ENCODE measurements at regions not wholly inside any gene's neighbourhood (a gene's known extent, or its start where the extent isn't known, plus 50 kb on each side); places are given as distances from the start of the nearest gene placed in this dataset.

- Mint-ChIP-seq H3K9me3 (ENCODE audit: low read depth) (no peaks in the 10 kb centered on the region), H3K36me3 (no peaks in the 10 kb centered on the region)
Measured at GRCh38 chr1:55735106-55735505, 519.9 kb upstream of the USP24 start.

DNA sequence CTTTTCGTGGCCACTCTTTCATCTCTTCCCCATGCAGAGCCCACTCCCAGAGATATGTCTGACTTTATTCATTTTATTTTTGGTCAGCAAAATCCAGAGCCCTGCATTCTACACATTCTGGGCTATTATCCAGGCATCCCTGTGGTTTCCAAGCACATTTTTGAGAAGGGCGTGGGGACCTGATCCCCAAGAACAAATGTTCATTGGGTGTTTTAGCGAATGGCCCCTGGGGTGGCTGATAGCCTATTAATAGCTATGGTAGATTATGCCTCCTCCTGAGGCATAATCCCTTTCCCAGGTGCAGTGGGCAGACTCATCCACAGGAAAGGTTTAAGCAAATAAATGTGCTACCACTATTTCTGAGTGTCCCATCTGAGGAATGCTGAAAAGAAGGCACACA, 511.8 kb upstream of the USP24 start:
- Mint-ChIP-seq H3K27me3 (no peaks in the 10 kb centered on the region), H3K9me3 (ENCODE audit: low read depth) (no peaks in the 10 kb centered on the region), H3K36me3 (no peaks in the 10 kb centered on the region), H3K27ac (no peak overlapping the region), H3K4me1 (no peaks in the 10 kb centered on the region), H3K4me3 (no peak overlapping the region)
- ATAC-seq, result no peak
- CTCF ChIA-PET, result no interaction called here
- DNase-seq, result no peak

More at GRCh38 chr1:55735106-55735505, 519.9 kb upstream of the USP24 start:
- no peaks in the 10 kb centered on the region for H3K27me3 Mint-ChIP-seq
- H3K27ac Mint-ChIP-seq, result no peak overlapping the region
- no peak overlapping the region for H3K4me3 Mint-ChIP-seq
- DNase-seq (no peak), ATAC-seq (no peak)
- no peaks in the 10 kb centered on the region for H3K4me1 Mint-ChIP-seq
- CTCF ChIA-PET, result no interaction called here

DNA sequence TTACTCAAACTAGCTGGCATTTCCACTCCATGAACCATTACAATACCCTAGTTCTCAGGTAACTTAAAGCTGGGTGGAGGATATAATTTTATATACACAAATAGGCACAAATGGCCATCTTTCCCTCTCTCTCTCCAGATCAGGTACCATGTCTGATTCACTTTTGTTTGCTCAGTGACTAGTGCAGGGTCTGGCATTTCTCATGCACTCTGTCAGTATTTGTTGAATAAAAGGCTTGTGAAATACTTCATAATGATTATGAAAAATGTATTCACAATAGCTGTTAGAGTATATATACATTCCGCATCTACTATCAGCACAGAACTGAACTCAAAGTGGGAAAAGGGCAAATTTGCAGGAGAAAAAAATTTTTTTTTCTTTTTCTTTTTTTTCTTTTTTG, 510.2 kb upstream of the USP24 start:
- no peak overlapping the region for H3K27ac Mint-ChIP-seq
- H3K27me3 Mint-ChIP-seq, result no peaks in the 10 kb centered on the region
- H3K4me3 Mint-ChIP-seq, result no peak overlapping the region
- DNase-seq, result no peak
- CTCF ChIA-PET, result no interaction called here
- H3K36me3 Mint-ChIP-seq, result no peaks in the 10 kb centered on the region
- no peaks in the 10 kb centered on the region for H3K9me3 Mint-ChIP-seq (ENCODE audit: low read depth)
- no peak for ATAC-seq
- H3K4me1 Mint-ChIP-seq, result no peaks in the 10 kb centered on the region

- Mint-ChIP-seq H3K27me3 (no peaks in the 10 kb centered on the region), H3K9me3 (ENCODE audit: low read depth) (no peaks in the 10 kb centered on the region), H3K27ac (no peak overlapping the region), H3K36me3 (no peaks in the 10 kb centered on the region), H3K4me1 (no peaks in the 10 kb centered on the region), H3K4me3 (no peak overlapping the region)
- no peak for DNase-seq
- ATAC-seq, result no peak
- CTCF ChIA-PET, result no interaction called here
Measured at GRCh38 chr1:55724551-55725325, 509.6 kb upstream of the USP24 start.

GRCh38 chr1:55723001-55723400, 507.8 kb upstream of the USP24 start:
- H3K36me3 Mint-ChIP-seq, result no peaks in the 10 kb centered on the region
- H3K9me3 Mint-ChIP-seq (ENCODE audit: low read depth), result no peaks in the 10 kb centered on the region
- ATAC-seq (no peak), DNase-seq (no peak)
- no peak overlapping the region for H3K27ac Mint-ChIP-seq
- CTCF ChIA-PET, result no interaction called here
- no peaks in the 10 kb centered on the region for H3K4me1 Mint-ChIP-seq
- no peak overlapping the region for H3K4me3 Mint-ChIP-seq
- no peaks in the 10 kb centered on the region for H3K27me3 Mint-ChIP-seq

DNA sequence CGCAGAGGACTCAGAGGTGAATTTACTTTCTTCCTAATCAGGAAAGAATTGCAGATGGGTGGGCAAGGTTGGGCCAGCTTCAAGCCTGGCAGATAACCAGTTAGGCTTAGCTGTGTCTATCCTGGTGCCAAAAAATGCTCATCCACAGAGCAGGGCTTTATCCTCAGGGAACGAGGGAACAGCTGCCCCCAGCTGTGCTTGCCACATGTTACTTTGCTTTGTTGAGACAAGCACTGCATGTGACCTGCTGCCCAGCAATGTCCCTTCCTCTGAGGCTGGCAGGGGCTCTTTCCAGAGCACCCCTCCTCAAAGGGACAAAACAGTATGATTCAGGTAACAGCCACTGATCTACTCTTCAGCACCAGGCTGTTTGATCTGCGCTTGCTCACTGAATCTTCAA, 505.1 kb upstream of the USP24 start:
- Mint-ChIP-seq H3K36me3 (no peaks in the 10 kb centered on the region), H3K27me3 (no peaks in the 10 kb centered on the region), H3K9me3 (ENCODE audit: low read depth) (no peaks in the 10 kb centered on the region), H3K27ac (no peak overlapping the region), H3K4me3 (no peak overlapping the region), H3K4me1 (no peaks in the 10 kb centered on the region)
- DNase-seq (no peak), ATAC-seq (no peak)
- CTCF ChIA-PET, result no interaction called here

DNA sequence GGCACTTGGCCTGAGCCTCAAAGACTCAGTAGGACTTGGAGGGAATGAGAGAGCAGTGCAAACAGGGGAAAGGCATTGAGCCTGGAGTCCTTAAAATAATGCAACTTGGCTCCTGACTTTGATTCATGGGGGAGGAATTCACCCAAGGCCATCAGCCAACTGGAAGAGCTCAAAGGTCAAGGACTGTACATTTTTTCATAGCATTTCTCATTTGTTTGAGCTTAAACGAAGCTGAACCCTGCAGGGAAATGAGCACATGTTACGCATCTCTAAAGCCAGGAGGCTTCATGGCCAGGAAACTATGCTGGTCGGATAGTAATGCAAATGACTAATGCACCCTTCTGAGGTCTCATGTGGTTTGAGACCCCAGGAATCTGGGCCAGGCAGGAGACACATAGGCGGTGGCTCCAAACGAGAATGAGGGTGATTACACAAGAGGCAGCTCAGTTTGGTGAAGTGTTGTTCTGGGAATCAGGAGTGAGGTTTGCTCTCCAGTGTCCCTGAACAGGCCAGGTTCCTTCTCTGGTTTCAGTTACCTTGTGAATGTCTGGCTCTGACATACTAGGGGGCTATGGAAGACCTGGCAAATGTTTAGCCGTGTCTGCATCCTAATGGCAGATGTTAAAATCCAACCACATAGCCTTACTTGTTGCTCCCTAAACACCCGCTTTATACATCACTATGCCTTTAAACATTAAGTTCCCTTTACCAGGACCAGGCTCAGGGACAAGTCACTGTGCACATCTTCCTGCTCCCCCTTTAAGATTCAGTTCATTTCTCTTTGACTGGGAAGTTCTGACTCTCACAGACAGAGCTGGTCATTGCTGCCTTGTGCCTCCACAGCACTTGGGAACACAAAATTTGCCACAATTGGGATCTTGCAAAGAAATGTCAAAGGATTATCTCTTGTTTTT, 503.9 kb upstream of the USP24 start:
- CTCF ChIA-PET, result no interaction called here
- no peaks in the 10 kb centered on the region for H3K36me3 Mint-ChIP-seq
- no peaks in the 10 kb centered on the region for H3K9me3 Mint-ChIP-seq (ENCODE audit: low read depth)
- H3K4me3 Mint-ChIP-seq, result no peak overlapping the region
- ATAC-seq (no peak), DNase-seq (no peak)
- H3K27me3 Mint-ChIP-seq, result no peaks in the 10 kb centered on the region
- H3K27ac Mint-ChIP-seq, result no peak overlapping the region
- H3K4me1 Mint-ChIP-seq, result no peaks in the 10 kb centered on the region

DNA sequence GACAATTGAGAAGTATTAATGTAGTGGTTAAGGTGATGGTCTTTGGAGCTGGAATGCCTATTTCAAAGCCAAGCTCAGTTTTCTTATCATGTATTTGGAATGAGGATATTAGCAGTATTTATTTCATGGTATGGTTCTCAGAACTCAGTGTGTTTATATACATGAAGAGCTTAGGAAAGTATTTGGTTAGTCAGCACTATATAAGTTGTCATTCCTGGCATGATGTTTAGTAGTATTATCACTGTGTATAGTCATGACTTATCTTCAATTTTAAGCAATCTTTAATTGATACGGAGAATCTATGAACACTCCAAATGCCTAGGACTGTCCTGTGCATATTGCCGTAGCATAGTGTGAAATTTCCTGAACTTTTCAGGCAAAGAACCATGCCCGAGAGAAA, 501.9 kb upstream of the USP24 start:
- no peaks in the 10 kb centered on the region for H3K36me3 Mint-ChIP-seq
- ATAC-seq (no peak), DNase-seq (no peak)
- H3K27ac Mint-ChIP-seq, result no peak overlapping the region
- CTCF ChIA-PET, result no interaction called here
- H3K27me3 Mint-ChIP-seq, result no peaks in the 10 kb centered on the region
- no peaks in the 10 kb centered on the region for H3K9me3 Mint-ChIP-seq (ENCODE audit: low read depth)
- no peaks in the 10 kb centered on the region for H3K4me1 Mint-ChIP-seq
- no peak overlapping the region for H3K4me3 Mint-ChIP-seq

DNA sequence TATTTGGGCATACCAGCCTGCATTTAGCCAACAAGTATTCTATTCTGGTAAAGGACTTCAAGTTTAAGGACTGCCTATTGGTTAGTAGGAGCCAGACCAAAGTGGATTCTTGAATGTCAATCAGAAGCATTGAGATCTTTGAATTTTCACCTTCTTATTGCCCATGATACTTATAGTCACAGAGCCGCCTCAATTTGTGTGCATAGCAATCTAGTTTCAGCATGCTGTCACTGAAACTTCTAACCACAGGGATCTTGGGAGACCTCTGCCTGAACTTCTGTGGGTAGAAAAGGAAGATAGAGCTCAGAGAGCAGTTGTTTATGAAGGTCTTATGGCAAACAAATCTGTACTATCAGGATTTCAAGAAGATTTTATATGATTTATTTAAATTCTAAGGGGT, 501.4 kb upstream of the USP24 start:
- no peaks in the 10 kb centered on the region for H3K36me3 Mint-ChIP-seq
- H3K27ac Mint-ChIP-seq, result no peak overlapping the region
- CTCF ChIA-PET, result no interaction called here

GRCh38 chr1:55716151-55716550, 501.0 kb upstream of the USP24 start:
- Mint-ChIP-seq H3K4me1 (no peaks in the 10 kb centered on the region), H3K9me3 (ENCODE audit: low read depth) (no peaks in the 10 kb centered on the region), H3K36me3 (no peaks in the 10 kb centered on the region), H3K4me3 (no peak overlapping the region), H3K27me3 (no peaks in the 10 kb centered on the region), H3K27ac (no peak overlapping the region)
- DNase-seq (no peak), ATAC-seq (no peak)
- CTCF ChIA-PET, result no interaction called here

More for the DNA sequence above, 501.4 kb upstream of the USP24 start:
- no peak for DNase-seq
- H3K4me3 Mint-ChIP-seq, result no peak overlapping the region
- no peak for ATAC-seq
- no peaks in the 10 kb centered on the region for H3K4me1 Mint-ChIP-seq
- no peaks in the 10 kb centered on the region for H3K9me3 Mint-ChIP-seq (ENCODE audit: low read depth)
- no peaks in the 10 kb centered on the region for H3K27me3 Mint-ChIP-seq

GRCh38 chr1:55714230-55714629, 499.1 kb upstream of the USP24 start:
- Mint-ChIP-seq H3K27me3 (no peaks in the 10 kb centered on the region), H3K4me3 (no peak overlapping the region), H3K9me3 (ENCODE audit: low read depth) (no peaks in the 10 kb centered on the region), H3K4me1 (no peaks in the 10 kb centered on the region), H3K36me3 (no peaks in the 10 kb centered on the region), H3K27ac (no peak overlapping the region)
- CTCF ChIA-PET, result no interaction called here
- DNase-seq, result no peak
- ATAC-seq, result no peak

GRCh38 chr1:55713516-55713915, 498.4 kb upstream of the USP24 start:
- ATAC-seq (no peak), DNase-seq (no peak)
- CTCF ChIA-PET, result no interaction called here
- Mint-ChIP-seq H3K4me1 (no peaks in the 10 kb centered on the region), H3K27me3 (no peaks in the 10 kb centered on the region), H3K36me3 (no peaks in the 10 kb centered on the region), H3K27ac (no peak overlapping the region), H3K9me3 (ENCODE audit: low read depth) (no peaks in the 10 kb centered on the region), H3K4me3 (no peak overlapping the region)

GRCh38 chr1:55712148-55712547, 497.0 kb upstream of the USP24 start:
- H3K9me3 Mint-ChIP-seq (ENCODE audit: low read depth), result no peaks in the 10 kb centered on the region
- ATAC-seq (no peak), DNase-seq (no peak)
- no peaks in the 10 kb centered on the region for H3K36me3 Mint-ChIP-seq
- no peaks in the 10 kb centered on the region for H3K4me1 Mint-ChIP-seq
- H3K27ac Mint-ChIP-seq, result no peak overlapping the region
- H3K27me3 Mint-ChIP-seq, result no peaks in the 10 kb centered on the region
- CTCF ChIA-PET, result no interaction called here
- H3K4me3 Mint-ChIP-seq, result no peak overlapping the region

- Mint-ChIP-seq H3K27ac (no peak overlapping the region), H3K4me3 (no peak overlapping the region), H3K9me3 (ENCODE audit: low read depth) (no peaks in the 10 kb centered on the region), H3K27me3 (no peaks in the 10 kb centered on the region), H3K4me1 (no peaks in the 10 kb centered on the region), H3K36me3 (no peaks in the 10 kb centered on the region)
- ATAC-seq (no peak), DNase-seq (no peak)
- CTCF ChIA-PET, result no interaction called here
Measured at GRCh38 chr1:55708781-55709180, 493.6 kb upstream of the USP24 start.

All from activated CD8-positive, alpha-beta memory T cell treated with anti-CD3 and anti-CD28 coated beads, Interleukin-2, amount 10 ng/mL, durations not matched to agents 7 days and 5 days (primary cell).